ENCODE measurements at regions not wholly inside any gene's neighbourhood (a gene's known extent, or its start where the extent isn't known, plus 50 kb on each side); places are given as distances from the start of the nearest gene placed in this dataset.

DNA sequence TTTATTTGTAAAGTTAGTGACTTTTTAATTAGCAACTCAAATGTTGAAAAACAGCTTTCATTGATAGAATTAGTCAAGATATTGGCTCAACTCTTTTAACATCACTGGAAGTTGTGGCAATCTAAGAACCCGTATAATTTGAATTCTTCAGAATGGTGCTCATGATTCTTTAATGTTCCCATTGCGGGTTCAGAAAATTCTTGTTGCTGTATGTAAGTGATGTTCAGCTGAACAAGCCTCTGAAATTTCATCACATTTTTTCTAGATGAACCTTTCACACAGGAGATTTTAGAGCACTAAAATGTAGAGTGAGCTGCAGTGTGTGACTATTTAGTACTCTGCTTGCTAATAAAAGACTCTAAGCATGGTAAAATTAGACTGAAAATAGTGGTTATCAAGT is 1317.7 kb downstream of the FSTL5 start:
- peak; percentile 4 for DNase-seq
- Histone ChIP-seq H3K27ac (ENCODE audit: low read length) (no peak overlapping the region), H3K27me3 (ENCODE audit: control insufficient read depth, insufficient read depth, low read length) (no peaks in the 10 kb centered on the region), H3K9me3 (replicated peaks; ENCODE audit: control insufficient read depth, low read depth, low read length) (no peaks in the 10 kb centered on the region), H3K4me1 (ENCODE audit: control insufficient read depth, insufficient read depth, low read length) (no peaks in the 10 kb centered on the region), H3K36me3 (ENCODE audit: control insufficient read depth, insufficient read depth, low read length) (no peaks in the 10 kb centered on the region), H3K4me3 (ENCODE audit: low read length) (no peak overlapping the region)
- WGBS (ENCODE audit: insufficient coverage) = no CpG with 5 or more reads among the region's 2 CpGs

DNA sequence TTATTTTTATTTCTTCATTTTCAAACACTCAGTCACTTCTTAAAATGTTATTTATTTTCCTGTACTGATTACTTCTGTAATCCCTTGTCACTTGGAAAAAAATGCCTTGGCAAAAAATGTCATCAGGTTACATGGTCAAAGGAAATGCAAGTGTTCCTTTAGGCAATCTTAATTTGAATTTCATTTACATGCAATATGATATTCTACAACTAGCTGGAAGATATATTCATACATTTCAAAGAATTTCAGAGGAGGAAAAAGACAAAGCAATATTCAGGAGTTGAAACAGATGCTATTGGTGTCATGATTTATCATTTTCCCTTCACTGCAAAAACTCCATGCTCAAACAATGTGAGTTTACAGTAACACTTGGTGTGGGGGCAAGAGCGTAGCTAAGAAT is 1316.6 kb downstream of the FSTL5 start:
- Histone ChIP-seq H3K4me3 (ENCODE audit: low read length) (no peak overlapping the region), H3K36me3 (ENCODE audit: control insufficient read depth, insufficient read depth, low read length) (no peaks in the 10 kb centered on the region), H3K4me1 (ENCODE audit: control insufficient read depth, insufficient read depth, low read length) (no peaks in the 10 kb centered on the region), H3K27me3 (ENCODE audit: control insufficient read depth, insufficient read depth, low read length) (no peaks in the 10 kb centered on the region), H3K9me3 (replicated peaks; ENCODE audit: control insufficient read depth, low read depth, low read length) (no peaks in the 10 kb centered on the region), H3K27ac (ENCODE audit: low read length) (no peak overlapping the region)
- no peak for DNase-seq
- WGBS (ENCODE audit: insufficient coverage) = no CpG with 5 or more reads among the region's 1 CpG

DNA sequence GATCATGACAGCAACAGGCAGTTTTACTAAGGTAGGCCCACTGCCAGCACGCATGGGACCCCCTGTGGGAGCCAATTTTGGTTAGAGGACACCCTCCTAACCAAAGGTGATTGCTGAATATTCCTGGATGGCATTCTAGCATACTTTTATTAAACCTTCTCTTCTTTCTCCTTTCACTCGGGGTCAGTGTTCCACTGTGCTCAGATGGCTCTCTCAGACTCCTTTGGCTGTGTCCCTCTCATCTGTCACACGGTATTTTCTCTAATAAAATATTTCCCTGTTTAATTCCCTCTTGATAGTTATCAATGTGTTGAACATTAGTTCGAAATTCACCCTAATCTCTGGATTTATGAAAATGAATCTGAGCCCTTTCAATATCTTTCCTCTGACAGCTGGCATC is 1315.3 kb downstream of the FSTL5 start:
- H3K4me1 ChIP-seq (ENCODE audit: control insufficient read depth, insufficient read depth, low read length) = no peaks in the 10 kb centered on the region
- no peak for DNase-seq
- no peak overlapping the region for H3K4me3 ChIP-seq (ENCODE audit: low read length)
- no peaks in the 10 kb centered on the region for H3K36me3 ChIP-seq (ENCODE audit: control insufficient read depth, insufficient read depth, low read length)
- H3K27ac ChIP-seq (ENCODE audit: low read length) = no peak overlapping the region
- no peaks in the 10 kb centered on the region for H3K27me3 ChIP-seq (ENCODE audit: control insufficient read depth, insufficient read depth, low read length)
- no peaks in the 10 kb centered on the region for H3K9me3 ChIP-seq (replicated peaks; ENCODE audit: control insufficient read depth, low read depth, low read length)
- 57% methylated on average over 1 of the region's 4 CpGs for WGBS (ENCODE audit: insufficient coverage)

DNA sequence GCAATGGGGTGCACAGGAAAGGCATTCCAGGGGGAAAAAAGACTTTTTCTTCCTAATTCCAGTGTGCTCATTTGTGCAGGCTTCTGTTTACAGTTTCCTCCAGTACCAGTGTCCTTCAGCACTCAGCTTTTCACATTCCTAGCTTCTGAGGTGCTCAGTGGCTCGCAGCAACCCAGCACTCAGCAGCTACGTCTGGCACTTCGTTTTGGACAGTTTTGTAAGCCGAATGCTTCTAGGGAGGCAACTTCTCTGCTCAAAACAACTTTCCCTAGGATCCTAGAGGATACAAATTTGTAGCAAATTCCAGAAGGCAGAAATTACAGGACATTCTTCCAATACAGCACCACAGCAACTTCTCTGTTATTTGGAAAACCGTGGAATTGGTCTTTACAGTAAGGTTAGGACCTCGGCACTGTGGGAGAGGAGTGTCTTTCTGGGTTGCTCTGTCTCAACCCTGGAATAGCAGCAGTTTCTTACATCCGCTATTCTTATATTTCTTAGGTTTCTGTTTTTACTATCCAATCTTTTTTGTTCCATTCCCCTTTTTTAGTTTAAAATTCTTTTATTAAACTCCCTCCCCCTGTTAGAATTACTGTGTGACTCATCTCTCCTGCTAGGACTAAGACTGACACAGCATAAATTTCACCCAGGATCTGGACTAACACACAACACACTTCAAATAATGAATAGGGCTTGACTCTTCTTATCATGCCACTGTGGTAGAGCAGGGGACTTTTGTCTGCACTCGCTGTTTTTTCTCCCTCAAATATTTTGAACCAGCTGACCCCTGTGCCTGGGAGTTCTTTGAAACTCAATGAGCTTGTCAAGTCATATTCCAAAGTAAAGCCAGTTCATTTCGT is 1314.7 kb downstream of the FSTL5 start:
- no peak overlapping the region for H3K27ac ChIP-seq (ENCODE audit: low read length)
- H3K4me3 ChIP-seq (ENCODE audit: low read length) = no peak overlapping the region
- H3K27me3 ChIP-seq (ENCODE audit: control insufficient read depth, insufficient read depth, low read length) = no peaks in the 10 kb centered on the region
- no peaks in the 10 kb centered on the region for H3K36me3 ChIP-seq (ENCODE audit: control insufficient read depth, insufficient read depth, low read length)
- DNase-seq = peak; percentile 16
- H3K9me3 ChIP-seq (replicated peaks; ENCODE audit: control insufficient read depth, low read depth, low read length) = no peaks in the 10 kb centered on the region
- WGBS (ENCODE audit: insufficient coverage) = 37% methylated on average over 4 of the region's 9 CpGs
- no peaks in the 10 kb centered on the region for H3K4me1 ChIP-seq (ENCODE audit: control insufficient read depth, insufficient read depth, low read length)

DNA sequence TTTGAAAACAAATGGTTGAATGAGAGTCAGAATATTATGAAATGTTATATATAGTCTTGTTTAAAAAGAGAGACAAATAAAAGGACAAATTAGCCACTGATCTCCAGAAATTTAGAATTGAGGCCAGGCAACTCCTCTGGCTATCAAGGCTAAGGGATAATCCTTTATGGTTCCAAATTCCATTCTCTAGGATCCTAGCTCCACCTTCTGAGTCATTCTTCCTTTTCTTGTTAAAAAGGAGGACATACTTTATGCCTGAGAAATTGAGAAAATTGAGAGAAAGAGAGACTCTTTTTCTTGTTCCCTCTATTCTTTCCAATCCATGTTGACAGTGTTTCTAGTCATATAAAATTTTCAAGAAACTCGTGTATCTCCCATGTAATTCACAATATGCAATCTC is 1299.5 kb downstream of the FSTL5 start:
- H3K9me3 ChIP-seq (replicated peaks; ENCODE audit: control insufficient read depth, low read depth, low read length) = no peaks in the 10 kb centered on the region
- H3K27ac ChIP-seq (ENCODE audit: low read length) = no peak overlapping the region
- WGBS (ENCODE audit: insufficient coverage) = no CpG with 5 or more reads among the region's 1 CpG
- no peaks in the 10 kb centered on the region for H3K36me3 ChIP-seq (ENCODE audit: control insufficient read depth, insufficient read depth, low read length)
- no peaks in the 10 kb centered on the region for H3K4me1 ChIP-seq (ENCODE audit: control insufficient read depth, insufficient read depth, low read length)
- H3K4me3 ChIP-seq (ENCODE audit: low read length) = no peak overlapping the region
- H3K27me3 ChIP-seq (ENCODE audit: control insufficient read depth, insufficient read depth, low read length) = no peaks in the 10 kb centered on the region
- DNase-seq = no peak

DNA sequence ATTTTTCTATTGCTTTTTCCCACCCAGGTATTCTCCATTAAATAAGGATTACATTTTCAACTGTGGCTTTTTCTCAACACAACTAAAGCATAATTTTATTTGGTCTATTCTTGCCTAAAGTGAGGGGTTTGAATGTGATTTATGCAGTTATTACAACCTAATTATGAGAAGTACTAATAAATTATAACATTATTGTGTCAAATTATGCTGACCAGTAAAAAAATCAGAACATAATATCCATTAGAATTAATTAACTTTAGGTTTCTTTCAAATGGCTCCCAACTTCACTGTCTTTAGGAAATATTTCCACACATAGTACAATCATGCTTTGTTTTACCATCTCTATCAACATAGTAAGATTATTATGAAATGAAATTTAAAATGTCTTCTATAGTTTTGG is 1293.9 kb downstream of the FSTL5 start:
- no peak for DNase-seq
- Histone ChIP-seq H3K9me3 (replicated peaks; ENCODE audit: control insufficient read depth, low read depth, low read length) (no peaks in the 10 kb centered on the region), H3K4me1 (ENCODE audit: control insufficient read depth, insufficient read depth, low read length) (no peaks in the 10 kb centered on the region), H3K27ac (ENCODE audit: low read length) (no peak overlapping the region), H3K4me3 (ENCODE audit: low read length) (no peak overlapping the region), H3K27me3 (ENCODE audit: control insufficient read depth, insufficient read depth, low read length) (no peaks in the 10 kb centered on the region), H3K36me3 (ENCODE audit: control insufficient read depth, insufficient read depth, low read length) (no peaks in the 10 kb centered on the region)

DNA sequence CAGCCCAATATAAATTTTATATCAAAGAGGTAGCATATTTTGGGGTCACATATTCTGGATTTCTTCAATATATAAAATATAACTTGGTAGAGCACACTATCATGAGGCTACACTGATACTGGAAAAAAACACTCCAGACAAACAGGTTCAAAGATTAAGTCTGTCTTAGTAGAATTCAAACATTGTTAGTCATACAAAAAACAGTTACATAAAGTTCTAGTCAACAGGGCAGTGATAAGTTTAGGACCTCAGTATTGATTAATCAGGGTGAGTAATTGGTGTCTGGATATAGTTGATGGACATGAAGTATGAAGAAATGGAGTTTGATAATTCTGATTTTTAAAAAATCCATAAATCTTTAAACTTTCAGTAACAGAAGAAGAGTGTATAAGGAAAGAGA is 1291.3 kb downstream of the FSTL5 start:
- no peak for DNase-seq
- no peaks in the 10 kb centered on the region for H3K27me3 ChIP-seq (ENCODE audit: control insufficient read depth, insufficient read depth, low read length)
- no peak overlapping the region for H3K27ac ChIP-seq (ENCODE audit: low read length)
- no peaks in the 10 kb centered on the region for H3K4me1 ChIP-seq (ENCODE audit: control insufficient read depth, insufficient read depth, low read length)
- no peak overlapping the region for H3K4me3 ChIP-seq (ENCODE audit: low read length)
- H3K36me3 ChIP-seq (ENCODE audit: control insufficient read depth, insufficient read depth, low read length) = no peaks in the 10 kb centered on the region
- no peaks in the 10 kb centered on the region for H3K9me3 ChIP-seq (replicated peaks; ENCODE audit: control insufficient read depth, low read depth, low read length)

DNA sequence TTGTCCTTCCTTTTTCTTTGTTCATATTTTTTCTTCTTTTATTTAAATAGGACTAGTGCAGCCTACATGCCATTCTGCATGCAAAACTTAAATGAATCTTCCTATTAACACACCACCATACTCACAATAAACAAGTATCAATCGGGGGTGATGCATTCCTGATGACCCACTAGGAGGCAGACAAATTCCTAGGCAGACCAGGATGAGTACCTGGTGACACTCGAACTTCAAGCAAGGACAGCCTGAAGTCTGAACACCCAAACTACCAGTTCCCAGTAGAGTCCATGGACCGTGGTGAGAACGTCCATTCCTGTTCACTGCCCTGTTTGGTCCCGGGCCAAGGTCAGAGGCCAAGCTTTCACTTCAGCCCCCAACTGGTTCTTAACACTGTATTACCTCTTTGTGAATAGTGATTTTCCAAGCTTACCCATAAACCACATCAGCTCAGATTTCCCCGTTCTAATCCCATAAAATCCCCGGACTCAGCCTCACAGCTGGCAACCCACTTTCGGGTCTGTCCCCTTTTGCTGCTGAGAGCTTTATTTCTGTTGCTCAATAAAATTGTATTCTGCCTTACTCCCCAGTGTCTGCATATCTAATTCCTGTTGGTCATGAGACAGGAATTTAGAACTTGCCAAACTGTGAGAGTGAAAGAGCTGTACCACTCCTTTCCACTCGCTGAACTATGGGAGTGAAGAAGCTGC is 1286.6 kb downstream of the FSTL5 start:
- Histone ChIP-seq H3K4me3 (ENCODE audit: low read length) (no peak overlapping the region), H3K27me3 (ENCODE audit: control insufficient read depth, insufficient read depth, low read length) (no peaks in the 10 kb centered on the region), H3K27ac (ENCODE audit: low read length) (no peak overlapping the region), H3K9me3 (replicated peaks; ENCODE audit: control insufficient read depth, low read depth, low read length) (no peaks in the 10 kb centered on the region), H3K36me3 (ENCODE audit: control insufficient read depth, insufficient read depth, low read length) (no peaks in the 10 kb centered on the region), H3K4me1 (ENCODE audit: control insufficient read depth, insufficient read depth, low read length) (no peaks in the 10 kb centered on the region)
- no peak for DNase-seq
- WGBS (ENCODE audit: insufficient coverage) = 40% methylated on average over 7 of the region's 9 CpGs

DNA sequence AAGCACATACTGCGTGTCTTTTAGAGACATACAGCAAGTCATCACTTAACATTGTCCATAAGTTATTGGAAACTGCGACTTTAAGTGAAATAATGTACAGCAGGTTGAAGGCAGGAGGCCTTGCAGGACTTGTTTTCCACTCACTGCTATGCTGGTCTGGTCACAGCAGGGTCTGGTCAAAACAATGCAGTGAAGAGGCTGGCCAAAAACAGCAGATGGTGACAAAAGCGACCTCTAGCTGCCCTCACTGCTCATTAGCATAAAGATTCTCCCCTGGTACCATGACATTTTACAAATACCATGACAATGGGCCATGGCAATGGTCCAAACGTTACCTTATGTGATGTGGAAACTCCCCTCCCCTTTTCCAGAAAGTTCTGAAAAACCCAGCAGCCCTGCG is 1283.6 kb downstream of the FSTL5 start:
- WGBS (ENCODE audit: insufficient coverage) = 49% methylated on average over 2 of the region's 5 CpGs
- H3K27ac ChIP-seq (ENCODE audit: low read length) = no peak overlapping the region
- H3K9me3 ChIP-seq (replicated peaks; ENCODE audit: control insufficient read depth, low read depth, low read length) = no peaks in the 10 kb centered on the region
- H3K27me3 ChIP-seq (ENCODE audit: control insufficient read depth, insufficient read depth, low read length) = no peaks in the 10 kb centered on the region
- no peak for DNase-seq
- no peaks in the 10 kb centered on the region for H3K36me3 ChIP-seq (ENCODE audit: control insufficient read depth, insufficient read depth, low read length)
- H3K4me3 ChIP-seq (ENCODE audit: low read length) = no peak overlapping the region
- H3K4me1 ChIP-seq (ENCODE audit: control insufficient read depth, insufficient read depth, low read length) = no peaks in the 10 kb centered on the region

DNA sequence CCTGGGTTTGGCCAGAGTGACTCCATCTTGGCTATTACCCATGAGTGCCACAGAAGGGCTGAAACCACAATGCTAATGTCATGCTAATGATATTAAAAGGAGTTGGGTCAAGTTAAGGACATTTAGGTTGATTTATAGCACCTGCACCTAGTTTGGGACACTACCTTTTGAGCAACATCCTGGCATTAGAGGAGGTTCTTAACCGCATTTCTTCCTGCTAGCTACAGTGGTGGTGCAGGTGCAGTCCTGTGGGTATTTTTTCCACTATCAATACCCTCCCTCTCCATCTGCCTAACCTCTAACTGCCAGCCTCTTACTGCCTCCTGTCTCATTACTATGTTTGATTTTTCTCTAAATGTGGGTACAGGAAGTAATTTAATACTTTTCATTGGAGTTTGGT is 1276.1 kb downstream of the FSTL5 start:
- Histone ChIP-seq H3K9me3 (replicated peaks; ENCODE audit: control insufficient read depth, low read depth, low read length) (peaks cover 4% of the 10 kb centered on the region), H3K4me1 (ENCODE audit: control insufficient read depth, insufficient read depth, low read length) (no peaks in the 10 kb centered on the region), H3K27me3 (ENCODE audit: control insufficient read depth, insufficient read depth, low read length) (no peaks in the 10 kb centered on the region), H3K36me3 (ENCODE audit: control insufficient read depth, insufficient read depth, low read length) (no peaks in the 10 kb centered on the region), H3K27ac (ENCODE audit: low read length) (no peak overlapping the region), H3K4me3 (ENCODE audit: low read length) (no peak overlapping the region)
- WGBS (ENCODE audit: insufficient coverage) = no CpG with 5 or more reads among the region's 1 CpG
- DNase-seq = no peak
